Natural killer cell (primary cell): ENCODE measurements at regions not wholly inside any gene's neighbourhood (a gene's known extent, or its start where the extent isn't known, plus 50 kb on each side); places are given as distances from the start of the nearest gene placed in this dataset.

Experiments used
- ATAC-seq, 3 donors: fragments of 150-1000 bp in 2 of 3; fragments of 200-7000 bp in 1 of 3; cut with Tn5 transposase; 1 replicate in 1 of 3; 2 replicates in 2 of 3; pipeline ENCODE4 v1.10.0; 2021; ENCODE audit warnings: mild to moderate bottlenecking in 2 of 3, moderate library complexity in 2 of 3
- DNase-seq, 2 donors: peaks; one replicate each; pipeline versions ENCODE4 v3.0.0 to v3.0.0-alpha.2; 2013 to 2021; ENCODE audit warnings: mixed read lengths in 1 of 2
- H3K27ac ChIP-seq: one replicate; pipeline ENCODE4 v1.5.1; 2013; ENCODE audit warnings: mild to moderate bottlenecking, low read length
- H3K27me3 ChIP-seq: one replicate; pipeline ENCODE4 v1.6.1; 2013; ENCODE audit warnings: low read length; ENCODE audit not compliant: control insufficient read depth, insufficient read depth
- H3K36me3 ChIP-seq: one replicate; pipeline ENCODE4 v1.6.1; 2013; ENCODE audit warnings: low read length; ENCODE audit not compliant: control insufficient read depth, insufficient read depth
- H3K4me1 ChIP-seq: one replicate; pipeline ENCODE4 v1.6.1; 2013; ENCODE audit warnings: low read length; ENCODE audit not compliant: control insufficient read depth, insufficient read depth
- H3K4me3 ChIP-seq: one replicate; pipeline ENCODE4 v1.5.1; 2013; ENCODE audit warnings: low read length
- H3K9me3 ChIP-seq: one replicate; pipeline ENCODE4 v1.6.1; 2013; ENCODE audit warnings: low read length; ENCODE audit not compliant: control insufficient read depth, insufficient read depth
- H3K27ac Mint-ChIP-seq, 2 donors: one replicate each; pipeline ENCODE4 v1.8.0; 2022; ENCODE audit warnings: mild to moderate bottlenecking in 2 of 2, mixed read lengths in 2 of 2, moderate library complexity in 1 of 2
- H3K27me3 Mint-ChIP-seq, 2 donors: one replicate each; pipeline ENCODE4 v1.8.0; 2022; ENCODE audit warnings: low read depth in 2 of 2, mixed read lengths in 2 of 2
- H3K36me3 Mint-ChIP-seq: one replicate; pipeline ENCODE4 v1.8.0; 2022; ENCODE audit warnings: mixed read lengths
- H3K4me1 Mint-ChIP-seq, 2 donors: one replicate each; pipeline ENCODE4 v1.8.0; 2022; ENCODE audit warnings: mixed read lengths in 2 of 2
- H3K4me3 Mint-ChIP-seq: one replicate; pipeline ENCODE4 v1.8.0; 2022; ENCODE audit warnings: mild to moderate bottlenecking, moderate library complexity, mixed read lengths
- H3K9me3 Mint-ChIP-seq, 2 donors: one replicate each; pipeline ENCODE4 v1.8.0; 2022; ENCODE audit warnings: mixed read lengths in 2 of 2
- CTCF ChIP-seq: fragments of 200-600 bp; IDR thresholded peaks from one replicate; pipeline ENCODE4 v1.8.0; 2022; ENCODE audit warnings: antibody characterized with exemption
- WGBS: methylation state at CpG from one replicate; pipeline ENCODE4 v1.1.7; 2013; ENCODE audit warnings: missing lambda C conversion rate; ENCODE audit not compliant: insufficient coverage; 5-methylcytosine and 5-hydroxymethylcytosine counted together
- intact Hi-C: fragments of 100-400 bp; cut with micrococcal nuclease; formaldehyde crosslinking; loops from one replicate; pipeline ENCODE4 v1.14.2; 2022

GRCh38 chr6:137967689-137968454 is 100.8 kb downstream of the TNFAIP3 start:
- DNase-seq (no peak), ATAC-seq (peak; percentile 50 to 62 (median 56))
- no peaks in the 10 kb centered on the region for H3K27me3 ChIP-seq
- intact Hi-C loops, result no loop called here
- H3K4me3 Mint-ChIP-seq, result peak overlapping the region; percentile 81
- H3K27me3 Mint-ChIP-seq, result no peaks in the 10 kb centered on the region
- no peaks in the 10 kb centered on the region for H3K36me3 Mint-ChIP-seq
- no peaks in the 10 kb centered on the region for H3K9me3 ChIP-seq
- H3K27ac Mint-ChIP-seq, result peak overlapping the region; percentile 89 to 97
- no peak overlapping the region for H3K4me3 ChIP-seq
- WGBS, result 59% methylated on average over 4 of the region's 5 CpGs
- peak overlapping the region; percentile 39 for H3K27ac ChIP-seq
- no peaks in the 10 kb centered on the region for H3K36me3 ChIP-seq
- peaks cover 4 to 5% of the 10 kb centered on the region in 2 donors for H3K9me3 Mint-ChIP-seq
- peaks cover 47% of the 10 kb centered on the region for H3K4me1 ChIP-seq
- no peak for TF ChIP-seq CTCF
- H3K4me1 Mint-ChIP-seq, result peaks cover 73 to 75% of the 10 kb centered on the region in 2 donors

GRCh38 chr6:137968455-137968804 is 101.4 kb downstream of the TNFAIP3 start:
- Mint-ChIP-seq H3K27ac (peak overlapping the region; percentile 89 to 97), H3K9me3 (peaks cover 4 to 5% of the 10 kb centered on the region in 2 donors), H3K36me3 (no peaks in the 10 kb centered on the region), H3K27me3 (no peaks in the 10 kb centered on the region), H3K4me1 (peaks cover 76 to 78% of the 10 kb centered on the region in 2 donors), H3K4me3 (peak overlapping the region; percentile 81)
- H3K27ac ChIP-seq, result peak overlapping the region; percentile 26
- peaks cover 52% of the 10 kb centered on the region for H3K4me1 ChIP-seq
- WGBS, result 90% methylated on average over 3 of the region's 5 CpGs
- intact Hi-C loops, result no loop called here
- no peaks in the 10 kb centered on the region for H3K9me3 ChIP-seq
- ATAC-seq (no peak), DNase-seq (no peak)
- no peak overlapping the region for H3K4me3 ChIP-seq
- H3K27me3 ChIP-seq, result no peaks in the 10 kb centered on the region
- no peak for TF ChIP-seq CTCF
- H3K36me3 ChIP-seq, result no peaks in the 10 kb centered on the region

GRCh38 chr6:137968901-137969300 is 101.8 kb downstream of the TNFAIP3 start:
- no peaks in the 10 kb centered on the region for H3K27me3 ChIP-seq
- H3K36me3 Mint-ChIP-seq, result no peaks in the 10 kb centered on the region
- no peak overlapping the region for H3K4me3 ChIP-seq
- H3K4me1 ChIP-seq, result peaks cover 57% of the 10 kb centered on the region
- H3K4me1 Mint-ChIP-seq, result peaks cover 79 to 83% of the 10 kb centered on the region in 2 donors
- ATAC-seq (peak in 2 of 3 donors; percentile 25 to 35), DNase-seq (peak in 1 of 2 donors; percentile 26)
- peak overlapping the region; percentile 81 for H3K4me3 Mint-ChIP-seq
- H3K9me3 ChIP-seq, result no peaks in the 10 kb centered on the region
- H3K27me3 Mint-ChIP-seq, result no peaks in the 10 kb centered on the region
- intact Hi-C loops, result no loop called here
- peak overlapping the region; percentile 89 to 97 for H3K27ac Mint-ChIP-seq
- H3K27ac ChIP-seq, result peak overlapping the region; percentile 26
- no peaks in the 10 kb centered on the region for H3K36me3 ChIP-seq
- no peak for TF ChIP-seq CTCF
- 0% methylated on average over 1 of the region's 1 CpG for WGBS
- H3K9me3 Mint-ChIP-seq, result peaks cover 4 to 5% of the 10 kb centered on the region in 2 donors

- H3K4me3 Mint-ChIP-seq, result peak overlapping the region; percentile 71
These were observed 102.8 kb downstream of the TNFAIP3 start for GRCh38 chr6:137969874-137970273.

More at GRCh38 chr6:137969874-137970273, 102.8 kb downstream of the TNFAIP3 start:
- H3K27me3 Mint-ChIP-seq, result no peaks in the 10 kb centered on the region
- H3K4me3 ChIP-seq, result no peak overlapping the region
- H3K36me3 ChIP-seq, result no peaks in the 10 kb centered on the region
- H3K4me1 Mint-ChIP-seq, result peaks cover 79 to 84% of the 10 kb centered on the region in 2 donors
- H3K27me3 ChIP-seq, result no peaks in the 10 kb centered on the region
- intact Hi-C loops, result loop anchor here (10.0 kb wide), 1 partner anchor 705 kb away; no protein-coding TSS in a partner anchor
- no peaks in the 10 kb centered on the region for H3K36me3 Mint-ChIP-seq
- TF ChIP-seq CTCF, result no peak
- H3K27ac ChIP-seq, result no peak overlapping the region
- peaks cover 61% of the 10 kb centered on the region for H3K4me1 ChIP-seq
- DNase-seq (no peak), ATAC-seq (no peak)
- no peaks in the 10 kb centered on the region for H3K9me3 ChIP-seq
- peak overlapping the region; percentile 89 to 97 for H3K27ac Mint-ChIP-seq
- H3K9me3 Mint-ChIP-seq, result peaks cover 4 to 5% of the 10 kb centered on the region in 2 donors
